Testis (tissue), 2 donors: ENCODE measurements at regions not wholly inside any gene's neighbourhood (a gene's known extent, or its start where the extent isn't known, plus 50 kb on each side); places are given as distances from the start of the nearest gene placed in this dataset.
"Not testable (repeated sequence)": the region's sequence is repeated elsewhere in the genome, so short reads cannot be mapped to it uniquely, and the experiment has no call there.

Experiments used
- POLR2A ChIP-seq: fragments of 450-650 bp; IDR thresholded peaks from one replicate; pipeline ENCODE4 v1.6.1; 2017; ENCODE audit warnings: antibody characterized with exemption, mild to moderate bottlenecking, moderate library complexity
- TF ChIP-seq, protein P1 (sequence below), 3 experiments: fragments of 450-650 bp in 2 of 3; fragments of 200-600 bp in 1 of 3; sonication (generic) in 1 of 3; IDR thresholded peaks; one replicate each; pipeline ENCODE4 v1.5.1; 2016 to 2019; ENCODE audit warnings: antibody characterized with exemption in 3 of 3, mild to moderate bottlenecking in 2 of 3, moderate library complexity in 1 of 3

DNA sequence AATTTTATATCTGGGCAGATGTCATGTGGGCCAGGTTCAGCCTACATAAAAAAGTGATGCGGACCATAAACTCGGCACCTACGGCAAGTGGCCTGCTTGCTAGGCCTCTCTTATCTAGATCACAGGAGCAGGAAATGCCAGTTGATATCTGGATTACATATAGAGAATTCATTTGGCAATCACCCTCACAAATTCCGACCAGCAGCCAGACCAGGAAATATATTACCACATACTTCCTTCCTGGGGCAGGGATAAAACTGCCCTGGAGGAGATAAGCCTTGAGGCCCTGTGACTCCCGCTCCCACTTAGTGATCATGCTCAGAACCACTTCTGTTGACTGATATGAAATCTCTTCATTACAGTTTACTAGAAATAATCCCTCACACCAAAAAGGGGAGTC, 282.4 kb upstream of the FRG1 start:
- TF ChIP-seq, protein P1, sequence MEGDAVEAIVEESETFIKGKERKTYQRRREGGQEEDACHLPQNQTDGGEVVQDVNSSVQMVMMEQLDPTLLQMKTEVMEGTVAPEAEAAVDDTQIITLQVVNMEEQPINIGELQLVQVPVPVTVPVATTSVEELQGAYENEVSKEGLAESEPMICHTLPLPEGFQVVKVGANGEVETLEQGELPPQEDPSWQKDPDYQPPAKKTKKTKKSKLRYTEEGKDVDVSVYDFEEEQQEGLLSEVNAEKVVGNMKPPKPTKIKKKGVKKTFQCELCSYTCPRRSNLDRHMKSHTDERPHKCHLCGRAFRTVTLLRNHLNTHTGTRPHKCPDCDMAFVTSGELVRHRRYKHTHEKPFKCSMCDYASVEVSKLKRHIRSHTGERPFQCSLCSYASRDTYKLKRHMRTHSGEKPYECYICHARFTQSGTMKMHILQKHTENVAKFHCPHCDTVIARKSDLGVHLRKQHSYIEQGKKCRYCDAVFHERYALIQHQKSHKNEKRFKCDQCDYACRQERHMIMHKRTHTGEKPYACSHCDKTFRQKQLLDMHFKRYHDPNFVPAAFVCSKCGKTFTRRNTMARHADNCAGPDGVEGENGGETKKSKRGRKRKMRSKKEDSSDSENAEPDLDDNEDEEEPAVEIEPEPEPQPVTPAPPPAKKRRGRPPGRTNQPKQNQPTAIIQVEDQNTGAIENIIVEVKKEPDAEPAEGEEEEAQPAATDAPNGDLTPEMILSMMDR (IDR thresholded peaks at IDR 0.05) = not testable (repeated sequence)
- TF ChIP-seq POLR2A = not testable (repeated sequence)
